Peyer's patch (tissue), 4 donors: ENCODE measurements at regions not wholly inside any gene's neighbourhood (a gene's known extent, or its start where the extent isn't known, plus 50 kb on each side); places are given as distances from the start of the nearest gene placed in this dataset.

Experiments
- DNase-seq, 3 donors: peaks; one replicate each; pipeline ENCODE4 v3.0.0-alpha.2; 2017 to 2019
- H3K27ac ChIP-seq, 4 donors: fragments of 200-600 bp; sonication (generic); one replicate each; pipeline ENCODE4 v1.5.1; 2016 to 2019
- H3K27me3 ChIP-seq, 2 donors: fragments of 200-600 bp; sonication (generic); one replicate each; pipeline ENCODE4 v1.5.1; 2019
- H3K36me3 ChIP-seq, 3 donors: fragments of 200-600 bp; sonication (generic); one replicate each; pipeline ENCODE4 v1.5.1; 2016 to 2019
- H3K4me1 ChIP-seq, 4 donors: fragments of 200-600 bp; sonication (generic); one replicate each; pipeline ENCODE4 v1.5.1; 2016 to 2019
- H3K4me3 ChIP-seq, 4 donors: fragments of 200-600 bp; sonication (generic); 1 replicate in 3 of 4; 2 replicates in 1 of 4; pipeline ENCODE4 v1.5.1; 2016 to 2019; ENCODE audit warnings: mild to moderate bottlenecking in 1 of 4
- H3K9me3 ChIP-seq, 4 donors: fragments of 200-600 bp; sonication (generic); one replicate each; pipeline ENCODE4 v1.5.1; 2016 to 2019; ENCODE audit warnings: mild to moderate bottlenecking in 1 of 4
- CTCF ChIP-seq, 6 experiments: fragments of 450-650 bp in 4 of 6; fragments of 200-600 bp in 2 of 6; sonication (generic) in 1 of 6; IDR thresholded peaks; one replicate each; pipeline ENCODE4 v1.5.1; 2017 to 2019; ENCODE audit warnings: antibody characterized with exemption in 6 of 6, mild to moderate bottlenecking in 3 of 6, moderate library complexity in 1 of 6
- POLR2A ChIP-seq, 2 donors: fragments of 450-650 bp; IDR thresholded peaks; one replicate each; pipeline ENCODE4 v1.5.1; 2017; ENCODE audit warnings: antibody characterized with exemption in 2 of 2, mild to moderate bottlenecking in 2 of 2, moderate library complexity in 2 of 2

- H3K27me3 ChIP-seq: no peaks in the 10 kb centered on the region
- H3K9me3 ChIP-seq: no peaks in the 10 kb centered on the region
- H3K4me3 ChIP-seq: no peak overlapping the region
- no peak for DNase-seq
- H3K36me3 ChIP-seq: no peaks in the 10 kb centered on the region
- H3K27ac ChIP-seq: no peak overlapping the region
- TF ChIP-seq CTCF (IDR thresholded peaks at IDR 0.05) (no peak), POLR2A (IDR thresholded peaks at IDR 0.05) (no peak)
- H3K4me1 ChIP-seq: no peaks in the 10 kb centered on the region
Observed at GRCh38 chrY:7938982-7939718, 1027.6 kb upstream of the AMELY start.

- H3K36me3 ChIP-seq: no peaks in the 10 kb centered on the region
- no peak for TF ChIP-seq CTCF (IDR thresholded peaks at IDR 0.05)
- no peak for TF ChIP-seq POLR2A (IDR thresholded peaks at IDR 0.05)
- no peak overlapping the region for H3K27ac ChIP-seq
- no peaks in the 10 kb centered on the region for H3K9me3 ChIP-seq
- H3K4me3 ChIP-seq: no peak overlapping the region
- no peak for DNase-seq
- no peaks in the 10 kb centered on the region for H3K27me3 ChIP-seq
- H3K4me1 ChIP-seq: no peaks in the 10 kb centered on the region
Observed at GRCh38 chrY:7936831-7937230, 1025.3 kb upstream of the AMELY start.

GRCh38 chrY:7936046-7936445 lies 1024.5 kb upstream of the AMELY start:
- Histone ChIP-seq H3K27me3 (no peaks in the 10 kb centered on the region), H3K4me3 (no peak overlapping the region), H3K4me1 (no peaks in the 10 kb centered on the region), H3K36me3 (no peaks in the 10 kb centered on the region), H3K27ac (no peak overlapping the region), H3K9me3 (no peaks in the 10 kb centered on the region)
- no peak for TF ChIP-seq POLR2A (IDR thresholded peaks at IDR 0.05)
- no peak for TF ChIP-seq CTCF (IDR thresholded peaks at IDR 0.05)
- DNase-seq: no peak

- no peak for DNase-seq
- H3K9me3 ChIP-seq: no peaks in the 10 kb centered on the region
- no peak overlapping the region for H3K27ac ChIP-seq
- no peaks in the 10 kb centered on the region for H3K27me3 ChIP-seq
- no peaks in the 10 kb centered on the region for H3K36me3 ChIP-seq
- TF ChIP-seq CTCF (IDR thresholded peaks at IDR 0.05) (no peak), POLR2A (IDR thresholded peaks at IDR 0.05) (no peak)
- no peaks in the 10 kb centered on the region for H3K4me1 ChIP-seq
- H3K4me3 ChIP-seq: no peak overlapping the region
Observed at GRCh38 chrY:7935606-7936005, 1024.1 kb upstream of the AMELY start.

- no peaks in the 10 kb centered on the region for H3K36me3 ChIP-seq
- DNase-seq: no peak
- H3K27me3 ChIP-seq: no peaks in the 10 kb centered on the region
- H3K4me1 ChIP-seq: no peaks in the 10 kb centered on the region
- H3K4me3 ChIP-seq: no peak overlapping the region
- TF ChIP-seq POLR2A (IDR thresholded peaks at IDR 0.05) (no peak), CTCF (IDR thresholded peaks at IDR 0.05) (no peak)
- H3K9me3 ChIP-seq: no peaks in the 10 kb centered on the region
- no peak overlapping the region for H3K27ac ChIP-seq
Observed at GRCh38 chrY:7932424-7932823, 1020.9 kb upstream of the AMELY start.

GRCh38 chrY:7929866-7930265 lies 1018.3 kb upstream of the AMELY start:
- Histone ChIP-seq H3K9me3 (no peaks in the 10 kb centered on the region), H3K4me3 (no peak overlapping the region), H3K36me3 (no peaks in the 10 kb centered on the region), H3K27me3 (no peaks in the 10 kb centered on the region), H3K27ac (no peak overlapping the region), H3K4me1 (no peaks in the 10 kb centered on the region)
- TF ChIP-seq CTCF (IDR thresholded peaks at IDR 0.05): no peak
- TF ChIP-seq POLR2A (IDR thresholded peaks at IDR 0.05): no peak
- no peak for DNase-seq
